DOHH2 (cell line): ENCODE measurements at regions not wholly inside any gene's neighbourhood (a gene's known extent, or its start where the extent isn't known, plus 50 kb on each side); places are given as distances from the start of the nearest gene placed in this dataset.

Experiments
- H3F3A ChIP-seq: fragments of 200-600 bp; sonication (generic), shearing (Covaris generic); 2 replicates; pipeline ENCODE4 v1.6.0; 2016; ENCODE audit warnings: antibody characterized with exemption, mild to moderate bottlenecking; ENCODE audit not compliant: control insufficient read depth, insufficient read depth
- H3K27ac ChIP-seq: fragments of 200-600 bp; sonication (generic); 2 replicates; pipeline ENCODE4 v1.5.1; 2014; ENCODE audit warnings: low read depth, mild to moderate bottlenecking, low read length, moderate library complexity
- H3K27me3 ChIP-seq: fragments of 200-600 bp; sonication (generic); 2 replicates; pipeline ENCODE4 v1.6.1; 2014; ENCODE audit warnings: mild to moderate bottlenecking, low read length, mixed read lengths; ENCODE audit not compliant: control insufficient read depth
- H3K36me3 ChIP-seq: fragments of 200-600 bp; sonication (generic); 2 replicates; pipeline ENCODE4 v1.6.1; 2014; ENCODE audit warnings: mild to moderate bottlenecking, low read length, moderate library complexity, mixed read lengths; ENCODE audit not compliant: control insufficient read depth
- H3K4me1 ChIP-seq: fragments of 200-600 bp; sonication (generic); 2 replicates; pipeline ENCODE4 v1.6.1; 2014; ENCODE audit warnings: mild to moderate bottlenecking, low read length, mixed read lengths; ENCODE audit not compliant: control insufficient read depth
- H3K4me2 ChIP-seq: fragments of 200-600 bp; sonication (generic); 2 replicates; pipeline ENCODE4 v1.6.0; 2014; ENCODE audit warnings: mild to moderate bottlenecking, low read length, moderate library complexity
- H3K4me3 ChIP-seq: fragments of 200-600 bp; sonication (generic); 2 replicates; pipeline ENCODE4 v1.5.1; 2014; ENCODE audit warnings: mild to moderate bottlenecking, low read length, mixed read lengths
- H3K79me2 ChIP-seq: fragments of 200-600 bp; sonication (generic); 2 replicates; pipeline ENCODE4 v1.6.1; 2014; ENCODE audit warnings: mild to moderate bottlenecking, low read length, mixed read lengths; ENCODE audit not compliant: control insufficient read depth
- H3K9me2 ChIP-seq: fragments of 200-600 bp; sonication (generic); replicated peaks from 2 replicates; pipeline ENCODE4 v1.6.1; 2014; ENCODE audit warnings: mild to moderate bottlenecking, low read length, mixed read lengths; ENCODE audit not compliant: control insufficient read depth
- H3K9me3 ChIP-seq: fragments of 200-600 bp; sonication (generic); 2 replicates; pipeline ENCODE4 v1.6.1; 2014; ENCODE audit warnings: antibody characterized with exemption, low read length, mixed read lengths; ENCODE audit not compliant: control insufficient read depth, insufficient read depth
- H4K20me1 ChIP-seq: fragments of 200-600 bp; sonication (generic); 2 replicates; pipeline ENCODE4 v1.6.0; 2014; ENCODE audit warnings: low read depth, mild to moderate bottlenecking, antibody characterized with exemption, low read length, moderate library complexity; ENCODE audit not compliant: control insufficient read depth, insufficient read depth
- CTCF ChIP-seq: fragments of 200-600 bp; sonication (generic); IDR thresholded peaks from one replicate; pipeline ENCODE4 v1.5.1; 2014; ENCODE audit warnings: antibody characterized with exemption, mild to moderate bottlenecking, low read depth, low read length; ENCODE audit not compliant: poor library complexity, severe bottlenecking
- EZH2phosphoT487 ChIP-seq: fragments of 200-600 bp; sonication (generic); IDR thresholded peaks from 2 replicates; pipeline ENCODE4 v1.6.1; 2017; ENCODE audit warnings: borderline replicate concordance, mild to moderate bottlenecking, antibody characterized with exemption, low read length, moderate library complexity, mixed read lengths

- Histone ChIP-seq H3K9me3 (no peaks in the 10 kb centered on the region), H4K20me1 (no peaks in the 10 kb centered on the region), H3K4me1 (no peaks in the 10 kb centered on the region), H3K4me3 (no peak overlapping the region), H3K9me2 (no peaks in the 10 kb centered on the region), H3K4me2 (no peak overlapping the region), H3K27ac (no peak overlapping the region), H3F3A (no peaks in the 10 kb centered on the region), H3K36me3 (no peaks in the 10 kb centered on the region), H3K27me3 (no peaks in the 10 kb centered on the region), H3K79me2 (no peaks in the 10 kb centered on the region)
- TF ChIP-seq EZH2phosphoT487 (no peak), CTCF (no peak)
These were observed 84.4 kb downstream of the TMEM215 start for GRCh38 chr9:32867601-32868204.

GRCh38 chr9:32869404-32869803, 86.1 kb downstream of the TMEM215 start:
- Histone ChIP-seq H3K9me2 (no peaks in the 10 kb centered on the region), H4K20me1 (no peaks in the 10 kb centered on the region), H3K4me1 (no peaks in the 10 kb centered on the region), H3K4me2 (no peak overlapping the region), H3K79me2 (no peaks in the 10 kb centered on the region), H3K36me3 (no peaks in the 10 kb centered on the region), H3K27me3 (no peaks in the 10 kb centered on the region), H3K4me3 (no peak overlapping the region), H3K9me3 (no peaks in the 10 kb centered on the region), H3K27ac (no peak overlapping the region), H3F3A (no peaks in the 10 kb centered on the region)
- TF ChIP-seq EZH2phosphoT487 = no peak
- TF ChIP-seq CTCF = no peak

- H3K9me3 ChIP-seq = no peaks in the 10 kb centered on the region
- peaks cover 12% of the 10 kb centered on the region for H3K4me1 ChIP-seq
- no peaks in the 10 kb centered on the region for H3K79me2 ChIP-seq
- no peak overlapping the region for H3K4me2 ChIP-seq
- TF ChIP-seq CTCF (no peak), EZH2phosphoT487 (no peak)
- H3F3A ChIP-seq = no peaks in the 10 kb centered on the region
- no peak overlapping the region for H3K4me3 ChIP-seq
- no peaks in the 10 kb centered on the region for H3K36me3 ChIP-seq
- H4K20me1 ChIP-seq = no peaks in the 10 kb centered on the region
- no peaks in the 10 kb centered on the region for H3K9me2 ChIP-seq
- H3K27ac ChIP-seq = no peak overlapping the region
- no peaks in the 10 kb centered on the region for H3K27me3 ChIP-seq
These were observed 89.8 kb downstream of the TMEM215 start for GRCh38 chr9:32873131-32873530.

GRCh38 chr9:32873553-32873952, 90.2 kb downstream of the TMEM215 start:
- Histone ChIP-seq H3K4me1 (peaks cover 16% of the 10 kb centered on the region), H3K4me3 (no peak overlapping the region), H3K9me2 (no peaks in the 10 kb centered on the region), H4K20me1 (no peaks in the 10 kb centered on the region), H3F3A (no peaks in the 10 kb centered on the region), H3K27ac (no peak overlapping the region), H3K36me3 (no peaks in the 10 kb centered on the region), H3K9me3 (no peaks in the 10 kb centered on the region), H3K79me2 (no peaks in the 10 kb centered on the region), H3K4me2 (no peak overlapping the region), H3K27me3 (no peaks in the 10 kb centered on the region)
- TF ChIP-seq EZH2phosphoT487 (no peak), CTCF (no peak)
